ENCODE measurements at regions not wholly inside any gene's neighbourhood (a gene's known extent, or its start where the extent isn't known, plus 50 kb on each side); places are given as distances from the start of the nearest gene placed in this dataset.

GRCh38 chr6:1136415-1136774 lies 175.5 kb upstream of the FOXQ1 start:
- no peak for DNase-seq
- ChIA-PET CTCF (no interaction called here), POLR2A (no interaction called here)
- Histone ChIP-seq H3K4me3 (ENCODE audit: control insufficient read depth in 1 of 2, extremely low read depth in 1 of 2, low read length in 1 of 2) (no peak overlapping the region), H3K36me3 (ENCODE audit: control insufficient read depth in 2 of 2, extremely low read depth in 1 of 2, insufficient read depth in 1 of 2, low read length in 1 of 2) (no peaks in the 10 kb centered on the region), H3K9me3 (no peaks in the 10 kb centered on the region), H3K27ac (ENCODE audit: low read length) (no peak overlapping the region), H3K4me1 (ENCODE audit: control insufficient read depth in 1 of 2, extremely low read depth in 1 of 2, insufficient read depth in 2 of 2, low read length in 2 of 2) (no peaks in the 10 kb centered on the region), H3K27me3 (replicated peaks in 1 of 2; ENCODE audit: control insufficient read depth in 2 of 2, extremely low read depth in 1 of 2, insufficient read depth in 2 of 2, low read length in 1 of 2) (no peaks in the 10 kb centered on the region)
- Mint-ChIP-seq H3K36me3 (no peaks in the 10 kb centered on the region), H3K9me3 (peaks cover 4 to 8% (median 5%) of the 10 kb centered on the region in 3 donors), H3K27ac (no peak overlapping the region), H3K27me3 (peaks cover 11 to 24% of the 10 kb centered on the region in 2 donors), H3K4me1 (no peaks in the 10 kb centered on the region), H3K4me3 (no peak overlapping the region)
- no peak for ATAC-seq (replicated peaks in 1 of 4)
- 86% methylated on average over 10 of the region's 10 CpGs for WGBS (ENCODE audit: insufficient coverage)

- Mint-ChIP-seq H3K27me3 (peaks cover 11 to 24% of the 10 kb centered on the region in 2 donors), H3K4me3 (no peak overlapping the region), H3K9me3 (peaks cover 4 to 8% (median 5%) of the 10 kb centered on the region in 3 donors), H3K36me3 (no peaks in the 10 kb centered on the region), H3K27ac (no peak overlapping the region), H3K4me1 (no peaks in the 10 kb centered on the region)
- 100% methylated on average over 3 of the region's 7 CpGs for WGBS (ENCODE audit: insufficient coverage)
- ChIA-PET POLR2A (no interaction called here), CTCF (no interaction called here)
- Histone ChIP-seq H3K27ac (ENCODE audit: low read length) (no peak overlapping the region), H3K9me3 (no peaks in the 10 kb centered on the region), H3K4me3 (ENCODE audit: control insufficient read depth in 1 of 2, extremely low read depth in 1 of 2, low read length in 1 of 2) (no peak overlapping the region), H3K36me3 (ENCODE audit: control insufficient read depth in 2 of 2, extremely low read depth in 1 of 2, insufficient read depth in 1 of 2, low read length in 1 of 2) (no peaks in the 10 kb centered on the region), H3K27me3 (replicated peaks in 1 of 2; ENCODE audit: control insufficient read depth in 2 of 2, extremely low read depth in 1 of 2, insufficient read depth in 2 of 2, low read length in 1 of 2) (peaks cover 0 to 2% of the 10 kb centered on the region in 2 experiments), H3K4me1 (ENCODE audit: control insufficient read depth in 1 of 2, extremely low read depth in 1 of 2, insufficient read depth in 2 of 2, low read length in 2 of 2) (no peaks in the 10 kb centered on the region)
- ATAC-seq (replicated peaks in 1 of 4) (no peak), DNase-seq (no peak)
Observed at GRCh38 chr6:1135726-1136414, 176.0 kb upstream of the FOXQ1 start.

- Histone ChIP-seq H3K9me3 (no peaks in the 10 kb centered on the region), H3K4me1 (ENCODE audit: control insufficient read depth in 1 of 2, extremely low read depth in 1 of 2, insufficient read depth in 2 of 2, low read length in 2 of 2) (no peaks in the 10 kb centered on the region), H3K27ac (ENCODE audit: low read length) (no peak overlapping the region), H3K4me3 (ENCODE audit: control insufficient read depth in 1 of 2, extremely low read depth in 1 of 2, low read length in 1 of 2) (no peak overlapping the region), H3K27me3 (replicated peaks in 1 of 2; ENCODE audit: control insufficient read depth in 2 of 2, extremely low read depth in 1 of 2, insufficient read depth in 2 of 2, low read length in 1 of 2) (peaks cover 0 to 9% of the 10 kb centered on the region in 2 experiments), H3K36me3 (ENCODE audit: control insufficient read depth in 2 of 2, extremely low read depth in 1 of 2, insufficient read depth in 1 of 2, low read length in 1 of 2) (no peaks in the 10 kb centered on the region)
- CTCF ChIA-PET: no interaction called here
- 74% methylated on average over 6 of the region's 9 CpGs for WGBS (ENCODE audit: insufficient coverage)
- Mint-ChIP-seq H3K9me3 (no peaks in the 10 kb centered on the region), H3K36me3 (no peaks in the 10 kb centered on the region), H3K4me1 (peaks cover 0 to 3% (median 0%) of the 10 kb centered on the region in 3 donors), H3K27ac (no peak overlapping the region), H3K4me3 (no peak overlapping the region), H3K27me3 (peaks cover 7 to 16% of the 10 kb centered on the region in 2 donors)
- POLR2A ChIA-PET: no interaction called here
- ATAC-seq (replicated peaks in 1 of 4) (no peak), DNase-seq (no peak)
Observed at GRCh38 chr6:1131285-1132079, 180.4 kb upstream of the FOXQ1 start.

- ATAC-seq (replicated peaks in 1 of 4) (no peak), DNase-seq (no peak)
- ChIA-PET CTCF (no interaction called here), POLR2A (no interaction called here)
- H3K27me3 Mint-ChIP-seq: peaks cover 7 to 20% of the 10 kb centered on the region in 2 donors
- Histone ChIP-seq H3K4me3 (ENCODE audit: control insufficient read depth in 1 of 2, extremely low read depth in 1 of 2, low read length in 1 of 2) (no peak overlapping the region), H3K27ac (ENCODE audit: low read length) (no peak overlapping the region), H3K27me3 (replicated peaks in 1 of 2; ENCODE audit: control insufficient read depth in 2 of 2, extremely low read depth in 1 of 2, insufficient read depth in 2 of 2, low read length in 1 of 2) (peaks cover 0 to 9% of the 10 kb centered on the region in 2 experiments), H3K4me1 (ENCODE audit: control insufficient read depth in 1 of 2, extremely low read depth in 1 of 2, insufficient read depth in 2 of 2, low read length in 2 of 2) (no peaks in the 10 kb centered on the region), H3K9me3 (no peaks in the 10 kb centered on the region), H3K36me3 (ENCODE audit: control insufficient read depth in 2 of 2, extremely low read depth in 1 of 2, insufficient read depth in 1 of 2, low read length in 1 of 2) (no peaks in the 10 kb centered on the region)
- no peaks in the 10 kb centered on the region for H3K9me3 Mint-ChIP-seq
- no peaks in the 10 kb centered on the region for H3K36me3 Mint-ChIP-seq
- peaks cover 0 to 3% (median 0%) of the 10 kb centered on the region in 3 donors for H3K4me1 Mint-ChIP-seq
- WGBS (ENCODE audit: insufficient coverage): 73% methylated on average over 6 of the region's 7 CpGs
- no peak overlapping the region for H3K27ac Mint-ChIP-seq
- no peak overlapping the region for H3K4me3 Mint-ChIP-seq
Observed at GRCh38 chr6:1130709-1131108, 181.2 kb upstream of the FOXQ1 start.

GRCh38 chr6:1129131-1129530 lies 182.8 kb upstream of the FOXQ1 start:
- no peak overlapping the region for H3K4me3 ChIP-seq (ENCODE audit: control insufficient read depth in 1 of 2, extremely low read depth in 1 of 2, low read length in 1 of 2)
- no peaks in the 10 kb centered on the region for H3K36me3 Mint-ChIP-seq
- WGBS (ENCODE audit: insufficient coverage): 93% methylated on average over 3 of the region's 8 CpGs
- no peak overlapping the region for H3K27ac Mint-ChIP-seq
- H3K27me3 Mint-ChIP-seq: peaks cover 0 to 13% of the 10 kb centered on the region in 2 donors
- H3K9me3 Mint-ChIP-seq: no peaks in the 10 kb centered on the region
- DNase-seq (no peak), ATAC-seq (replicated peaks in 1 of 4) (no peak)
- ChIA-PET POLR2A (no interaction called here), CTCF (no interaction called here)
- no peaks in the 10 kb centered on the region for H3K4me1 ChIP-seq (ENCODE audit: control insufficient read depth in 1 of 2, extremely low read depth in 1 of 2, insufficient read depth in 2 of 2, low read length in 2 of 2)
- H3K4me1 Mint-ChIP-seq: peaks cover 0 to 3% (median 0%) of the 10 kb centered on the region in 3 donors
- no peak overlapping the region for H3K4me3 Mint-ChIP-seq
- peaks cover 0 to 14% of the 10 kb centered on the region in 2 experiments for H3K27me3 ChIP-seq (replicated peaks in 1 of 2; ENCODE audit: control insufficient read depth in 2 of 2, extremely low read depth in 1 of 2, insufficient read depth in 2 of 2, low read length in 1 of 2)
- H3K36me3 ChIP-seq (ENCODE audit: control insufficient read depth in 2 of 2, extremely low read depth in 1 of 2, insufficient read depth in 1 of 2, low read length in 1 of 2): no peaks in the 10 kb centered on the region
- H3K27ac ChIP-seq (ENCODE audit: low read length): no peak overlapping the region
- H3K9me3 ChIP-seq: no peaks in the 10 kb centered on the region

- peaks cover 0 to 12% of the 10 kb centered on the region in 2 donors for H3K27me3 Mint-ChIP-seq
- Histone ChIP-seq H3K36me3 (ENCODE audit: control insufficient read depth in 2 of 2, extremely low read depth in 1 of 2, insufficient read depth in 1 of 2, low read length in 1 of 2) (no peaks in the 10 kb centered on the region), H3K9me3 (no peaks in the 10 kb centered on the region), H3K4me3 (ENCODE audit: control insufficient read depth in 1 of 2, extremely low read depth in 1 of 2, low read length in 1 of 2) (no peak overlapping the region), H3K27ac (ENCODE audit: low read length) (no peak overlapping the region), H3K4me1 (ENCODE audit: control insufficient read depth in 1 of 2, extremely low read depth in 1 of 2, insufficient read depth in 2 of 2, low read length in 2 of 2) (no peaks in the 10 kb centered on the region), H3K27me3 (replicated peaks in 1 of 2; ENCODE audit: control insufficient read depth in 2 of 2, extremely low read depth in 1 of 2, insufficient read depth in 2 of 2, low read length in 1 of 2) (peaks cover 0 to 14% of the 10 kb centered on the region in 2 experiments)
- ChIA-PET CTCF (no interaction called here), POLR2A (no interaction called here)
- H3K27ac Mint-ChIP-seq: no peak overlapping the region
- no peak overlapping the region for H3K4me3 Mint-ChIP-seq
- peaks cover 0 to 3% (median 0%) of the 10 kb centered on the region in 3 donors for H3K4me1 Mint-ChIP-seq
- DNase-seq (no peak), ATAC-seq (replicated peaks in 1 of 4) (no peak)
- no peaks in the 10 kb centered on the region for H3K36me3 Mint-ChIP-seq
- 78% methylated on average over 10 of the region's 12 CpGs for WGBS (ENCODE audit: insufficient coverage)
- no peaks in the 10 kb centered on the region for H3K9me3 Mint-ChIP-seq
Observed at GRCh38 chr6:1127597-1128288, 184.2 kb upstream of the FOXQ1 start.
